ENCODE measurements at regions not wholly inside any gene's neighbourhood (a gene's known extent, or its start where the extent isn't known, plus 50 kb on each side); places are given as distances from the start of the nearest gene placed in this dataset.

DNA sequence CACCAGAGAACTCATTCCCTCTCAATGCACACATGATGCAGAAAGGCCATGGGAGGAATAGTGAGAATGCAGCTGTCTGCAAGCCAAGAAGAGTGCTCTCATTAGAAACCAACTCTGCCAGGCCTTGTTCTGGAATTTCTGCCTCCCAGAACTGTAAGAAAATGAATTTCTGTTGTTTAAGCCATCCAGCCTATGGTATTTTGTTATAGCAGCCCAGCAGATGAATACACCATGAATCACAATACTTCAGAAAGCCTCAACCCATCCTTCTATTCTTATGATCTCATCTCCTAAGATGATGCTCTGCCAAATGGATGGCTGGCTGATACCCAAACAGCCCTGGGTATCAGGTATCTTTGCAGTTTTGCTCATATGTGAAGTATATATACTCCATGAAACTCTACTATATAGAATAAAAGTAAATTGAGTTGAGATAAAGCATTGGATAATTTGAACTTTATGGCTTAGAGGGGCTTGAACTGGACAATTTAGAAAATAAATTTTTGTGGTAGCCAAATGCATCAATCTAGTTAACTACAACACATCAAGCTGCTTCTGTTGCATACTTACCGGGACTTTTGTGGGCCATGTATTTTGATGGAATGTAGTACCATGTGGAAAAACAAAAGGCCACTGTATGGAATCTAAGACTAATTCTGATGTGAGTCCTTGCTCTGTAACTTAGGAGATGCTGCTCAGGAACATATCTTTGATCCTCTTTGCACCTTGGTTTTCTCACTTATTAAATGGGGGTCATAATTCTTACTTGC, 245.9 kb downstream of the HS3ST1 start:
- peak; percentile 63 for DNase-seq (ENCODE audit: low spot score)

- no peak for DNase-seq (ENCODE audit: low spot score)
These were observed 246.7 kb downstream of the HS3ST1 start for GRCh38 chr4:11182031-11182430.

- DNase-seq (ENCODE audit: low spot score), result peak; percentile 17
These were observed 248.9 kb downstream of the HS3ST1 start for GRCh38 chr4:11179796-11180195.

- DNase-seq (ENCODE audit: low spot score), result no peak
These were observed 250.3 kb downstream of the HS3ST1 start for GRCh38 chr4:11178433-11178832.

DNA sequence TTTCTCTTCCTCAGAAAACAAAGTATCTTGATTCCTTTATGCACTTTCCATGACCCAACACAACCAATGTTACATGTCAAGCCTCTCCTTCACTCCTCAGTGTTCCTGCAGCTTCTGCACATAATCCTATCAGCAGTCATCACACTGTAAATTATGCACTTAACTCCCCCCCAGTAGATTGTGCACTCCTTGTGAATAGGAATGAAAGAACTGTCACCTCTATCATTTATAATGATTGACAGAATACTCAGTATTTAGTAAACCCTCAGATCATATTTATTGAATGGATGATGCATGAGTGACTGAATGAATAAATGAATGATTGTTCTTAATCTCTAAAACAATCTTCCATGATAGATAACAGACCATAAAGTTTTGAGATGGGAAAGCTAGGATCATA, 253.3 kb downstream of the HS3ST1 start:
- DNase-seq (ENCODE audit: low spot score), result no peak

DNA sequence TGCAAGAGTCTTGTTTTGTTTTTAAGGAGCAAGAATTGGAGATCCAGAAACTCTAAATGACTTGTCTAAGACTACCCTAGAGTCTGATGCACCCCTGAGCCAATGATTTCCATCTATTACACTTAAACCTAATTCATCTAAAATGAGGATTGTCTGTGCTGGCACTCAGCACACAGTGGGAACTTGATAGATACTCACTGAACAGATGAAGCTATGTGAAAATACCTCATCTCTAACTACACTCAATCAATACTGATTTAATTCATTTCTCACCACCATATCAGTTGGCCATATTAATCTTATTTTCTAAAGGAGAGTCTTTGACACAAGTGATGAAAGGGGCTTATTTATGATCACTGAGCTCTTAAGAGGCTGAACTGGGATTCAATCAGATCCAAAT, 262.1 kb downstream of the HS3ST1 start:
- no peak for DNase-seq (ENCODE audit: low spot score)

GRCh38 chr4:11166034-11166433, 262.7 kb downstream of the HS3ST1 start:
- no peak for DNase-seq (ENCODE audit: low spot score)

DNA sequence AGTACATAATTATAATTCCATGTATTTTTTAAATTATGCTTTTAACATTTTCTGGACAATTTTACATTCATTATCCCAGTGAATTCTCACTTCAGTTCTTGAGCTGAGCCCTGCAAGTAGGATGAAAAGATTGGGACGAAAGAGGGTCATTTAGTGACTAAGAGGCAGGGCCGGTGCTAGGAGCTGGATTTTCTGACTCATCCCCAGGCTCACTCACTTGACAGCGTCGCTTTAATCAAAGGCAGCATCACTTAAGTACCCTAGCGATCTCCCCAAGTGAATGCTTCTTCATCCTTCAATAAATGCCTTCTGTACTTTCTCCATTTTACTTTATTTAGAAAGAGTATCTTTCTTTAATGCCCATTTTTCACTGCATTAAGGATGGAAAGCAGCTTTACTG, 263.6 kb downstream of the HS3ST1 start:
- no peak for DNase-seq (ENCODE audit: low spot score)

DNA sequence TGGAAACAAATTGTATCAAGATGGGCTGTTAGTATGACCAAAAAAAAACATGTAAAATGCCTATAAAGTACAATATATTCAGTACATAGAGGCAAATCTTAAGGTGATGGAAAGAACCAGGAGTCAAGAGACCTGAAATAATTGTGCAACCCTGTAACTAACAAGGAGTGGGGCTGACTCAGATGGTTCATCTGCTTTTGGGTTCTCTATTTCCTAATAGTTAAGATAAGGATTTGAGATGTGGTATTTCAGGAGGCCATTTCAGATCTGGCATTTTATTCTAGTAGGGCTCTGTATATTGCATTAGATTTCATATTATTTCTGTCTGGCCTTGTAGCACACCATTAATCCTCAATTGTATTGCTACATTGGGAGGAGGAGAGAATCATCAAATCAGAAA, 268.4 kb downstream of the HS3ST1 start:
- DNase-seq (ENCODE audit: low spot score), result no peak

DNA sequence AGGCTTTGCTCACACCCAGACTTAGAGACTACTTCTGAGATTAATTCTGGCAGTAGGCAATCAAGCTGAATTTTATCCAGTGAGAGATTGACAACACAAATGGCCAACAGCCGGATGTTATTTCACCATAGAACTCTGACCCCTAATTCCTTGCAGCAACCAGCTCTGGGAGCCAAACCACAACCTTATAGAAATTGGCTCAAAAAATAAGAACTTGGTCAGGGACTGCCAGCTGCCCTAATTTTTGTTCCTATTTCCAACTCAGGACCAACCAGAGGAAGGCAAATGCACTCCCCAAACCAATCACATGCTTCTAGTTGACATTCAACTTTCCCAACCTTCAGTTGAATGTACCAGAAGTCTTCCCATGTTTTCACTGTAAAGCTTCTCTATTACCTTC, 269.7 kb downstream of the HS3ST1 start:
- DNase-seq (ENCODE audit: low spot score), result no peak

DNA sequence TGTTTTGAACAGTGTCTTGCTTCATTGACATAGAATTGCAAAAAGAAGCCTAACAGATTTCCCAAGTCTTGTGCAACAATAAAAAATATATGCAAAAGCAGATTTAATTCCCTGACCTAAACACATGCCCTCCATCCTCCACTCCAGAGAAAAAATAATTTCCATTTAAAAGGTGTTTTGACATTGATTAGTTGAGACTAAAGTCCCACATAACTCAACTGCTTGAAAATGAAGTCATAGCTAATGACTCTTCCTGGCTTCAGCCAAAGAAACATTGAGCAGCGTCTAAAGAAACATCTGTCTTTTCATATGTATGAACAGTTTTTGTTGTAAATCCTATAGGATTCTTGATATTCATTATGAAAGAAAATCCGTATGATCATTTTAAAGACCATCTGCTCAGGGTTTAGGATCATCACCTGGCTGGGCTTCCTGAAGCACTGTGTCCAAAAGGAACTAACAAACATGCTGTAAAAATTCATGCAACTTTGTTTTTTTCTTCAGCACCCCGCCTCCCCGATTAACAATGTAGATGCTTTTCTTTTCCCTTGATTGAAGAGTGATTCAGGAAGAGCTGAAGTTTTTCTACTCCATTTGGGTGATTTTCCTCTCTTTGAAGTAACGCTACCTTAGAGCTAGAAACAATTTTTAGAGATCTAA, 273.4 kb downstream of the HS3ST1 start:
- no peak for DNase-seq (ENCODE audit: low spot score)

DNA sequence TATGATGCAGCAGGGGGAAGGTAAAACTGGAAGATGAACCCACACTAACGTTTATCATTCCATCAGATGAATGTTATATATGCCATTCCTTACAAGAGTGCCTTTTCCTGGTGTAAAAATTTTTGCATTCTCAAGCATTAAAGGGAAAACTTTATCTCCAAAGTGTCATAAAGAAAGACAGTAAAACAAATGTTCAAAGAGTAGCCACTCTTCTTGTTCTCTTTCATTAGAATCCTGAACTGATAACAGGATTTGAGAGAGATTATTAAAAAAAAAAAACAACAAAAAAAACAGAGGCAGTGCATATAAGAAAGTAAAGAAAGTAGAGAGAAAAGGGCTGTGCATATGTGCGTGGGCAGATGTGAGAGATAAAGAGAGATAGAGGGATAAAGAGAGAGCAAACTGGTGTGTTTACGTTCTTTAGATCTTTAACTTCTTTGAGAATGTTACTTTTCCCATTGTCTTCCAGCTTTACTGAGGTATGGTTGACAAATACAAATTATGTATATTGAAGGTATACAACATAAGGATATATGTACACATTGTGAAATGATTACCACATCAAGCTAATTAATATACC, 275.4 kb downstream of the HS3ST1 start:
- DNase-seq (ENCODE audit: low spot score), result no peak

DNA sequence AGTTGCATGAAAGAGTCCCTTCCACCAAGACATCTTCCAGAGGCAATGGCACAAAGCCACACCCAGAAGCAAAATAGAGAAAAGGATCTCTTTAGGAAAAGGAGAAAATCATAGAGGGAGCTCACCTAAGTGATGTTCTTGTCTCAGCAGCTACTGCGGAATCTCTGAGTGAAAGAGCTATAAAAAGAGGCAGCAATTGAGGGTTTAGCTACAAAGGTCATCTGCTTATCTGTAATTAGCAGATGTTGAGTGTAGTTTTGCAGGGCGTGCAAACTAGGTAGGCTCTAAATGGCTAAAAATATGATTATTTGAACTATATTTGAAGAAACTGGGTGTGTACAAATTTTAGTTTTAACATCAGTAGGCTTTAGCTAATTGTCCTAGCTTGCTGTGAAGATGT, 276.0 kb downstream of the HS3ST1 start:
- DNase-seq (ENCODE audit: low spot score), result no peak

DNA sequence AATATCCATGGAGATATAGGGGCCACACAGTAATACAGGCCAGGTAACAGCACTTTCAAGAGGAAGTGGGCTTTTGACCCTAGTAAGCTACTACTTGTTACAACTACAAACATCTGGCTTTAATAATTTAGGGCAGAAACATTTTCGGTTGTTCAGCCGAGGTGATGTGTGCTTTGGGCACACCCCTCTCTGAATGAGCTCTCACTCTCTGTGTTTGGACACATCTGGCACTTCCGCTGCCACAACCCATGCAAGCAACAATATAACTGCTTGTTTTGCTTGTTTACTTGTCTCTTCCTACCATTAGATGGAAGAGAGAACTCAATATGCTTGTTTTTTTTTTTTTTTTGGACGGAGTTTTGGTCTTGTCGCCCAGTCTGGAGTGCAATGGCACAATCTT, 277.2 kb downstream of the HS3ST1 start:
- DNase-seq (ENCODE audit: low spot score), result no peak

GRCh38 chr4:11149612-11150259, 279.0 kb downstream of the HS3ST1 start:
- no peak for DNase-seq (ENCODE audit: low spot score)

DNA sequence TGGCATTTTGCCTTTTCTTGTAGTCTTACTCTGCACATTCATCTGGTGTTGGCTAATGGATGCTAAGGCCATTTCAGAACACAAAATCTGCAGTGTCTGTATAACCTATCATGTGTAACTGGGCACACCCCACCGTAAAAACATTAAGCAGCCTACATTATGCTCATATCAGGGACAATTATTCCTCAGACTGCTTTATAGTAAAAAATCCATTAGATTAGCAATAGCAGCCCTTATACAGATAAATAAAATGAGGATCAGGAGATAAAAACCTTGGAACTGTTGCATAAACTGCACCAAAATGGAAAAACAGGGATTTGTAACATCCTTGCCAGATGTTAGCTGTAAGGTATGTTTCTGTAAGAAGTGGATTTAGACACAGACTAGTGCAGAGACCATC, 288.8 kb downstream of the HS3ST1 start:
- no peak for DNase-seq (ENCODE audit: low spot score)

GRCh38 chr4:11138964-11139363, 289.7 kb downstream of the HS3ST1 start:
- DNase-seq (ENCODE audit: low spot score), result peak; percentile 39

DNA sequence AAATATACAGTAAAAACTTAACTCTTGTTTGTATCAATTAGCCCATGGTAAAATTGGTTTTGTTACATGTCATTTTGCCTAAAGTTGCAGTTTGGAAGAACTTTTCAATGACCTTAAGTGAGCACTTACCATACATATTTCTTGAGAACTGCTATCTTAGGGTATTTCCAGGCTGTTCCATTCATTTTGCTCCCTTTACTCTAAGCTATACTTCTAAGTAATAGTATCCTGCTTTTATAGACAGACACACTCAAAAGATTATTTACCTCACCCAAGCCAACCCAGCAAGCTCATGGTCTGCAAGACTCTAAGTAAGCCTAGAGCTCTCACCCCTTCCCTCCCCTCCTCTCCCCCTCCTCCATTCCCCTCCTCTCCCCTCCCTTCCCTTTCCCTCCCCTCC, 294.0 kb downstream of the HS3ST1 start:
- DNase-seq (ENCODE audit: low spot score), result no peak

DNA sequence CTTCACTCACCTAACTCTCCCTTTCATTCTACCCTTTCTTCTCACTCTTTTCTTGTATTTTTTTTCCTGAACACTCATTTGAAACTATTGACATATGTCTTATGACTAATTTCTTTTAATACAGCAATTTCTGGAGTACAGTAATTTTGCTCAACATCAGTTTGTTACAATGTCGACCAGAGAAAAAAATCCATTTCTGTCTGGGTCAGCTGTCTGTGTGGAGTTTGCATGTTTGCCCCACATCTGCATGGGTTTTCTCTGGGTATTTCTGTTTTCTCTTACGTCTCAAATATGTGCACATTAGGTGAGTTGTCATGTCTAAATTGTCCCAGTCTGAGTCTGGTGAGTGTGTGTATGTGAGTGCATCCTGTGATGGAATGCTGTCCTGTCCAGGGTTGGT, 294.8 kb downstream of the HS3ST1 start:
- DNase-seq (ENCODE audit: low spot score), result no peak

GRCh38 chr4:11132478-11132877, 296.2 kb downstream of the HS3ST1 start:
- no peak for DNase-seq (ENCODE audit: low spot score)

- DNase-seq (ENCODE audit: low spot score), result no peak
These were observed 297.2 kb downstream of the HS3ST1 start for GRCh38 chr4:11131491-11131890.

DNA sequence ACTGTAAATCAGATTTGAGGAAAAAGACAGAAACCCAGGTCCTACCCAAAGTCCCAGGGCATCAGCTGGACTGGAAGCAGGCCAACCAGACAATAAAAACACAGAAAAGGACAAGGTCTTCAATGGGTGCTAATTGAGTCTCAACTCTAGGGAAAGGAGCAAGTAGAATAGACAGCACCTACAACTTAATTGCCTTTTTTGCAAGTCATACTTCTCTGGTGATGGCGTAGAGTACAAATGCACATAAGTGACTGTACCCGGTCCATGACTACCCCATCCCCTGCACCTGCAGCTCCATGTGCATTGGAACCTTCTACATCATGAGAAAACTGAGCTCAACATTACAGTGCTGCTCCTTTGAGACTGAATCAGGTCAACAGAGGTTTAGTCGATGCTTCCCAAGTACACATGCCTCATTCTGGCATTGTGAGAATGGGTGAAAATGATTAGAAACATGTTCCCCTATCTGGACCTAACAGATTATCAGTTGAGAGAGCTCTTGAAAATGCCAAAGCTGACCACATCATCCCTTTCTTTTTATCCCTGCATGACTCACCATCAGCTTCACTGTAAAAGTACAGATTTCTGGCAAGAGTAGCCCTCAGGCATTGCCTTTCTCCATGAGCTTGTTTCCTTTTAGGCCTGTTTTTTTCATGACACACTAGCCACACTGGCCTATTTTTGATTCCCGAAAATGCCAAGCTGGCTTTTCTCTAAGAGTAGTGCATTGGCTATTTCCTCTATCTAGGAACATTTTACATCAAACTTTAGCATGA, 298.3 kb downstream of the HS3ST1 start:
- DNase-seq (ENCODE audit: low spot score), result no peak

Measured in kidney tubule cell (primary cell).